ENCODE measurements at regions not wholly inside any gene's neighbourhood (a gene's known extent, or its start where the extent isn't known, plus 50 kb on each side); places are given as distances from the start of the nearest gene placed in this dataset.

- Histone ChIP-seq H3K9me3 (no peaks in the 10 kb centered on the region), H3K27me3 (peaks cover 0 to 10% (median 0%) of the 10 kb centered on the region in 4 donors), H3K4me3 (no peak overlapping the region), H3K4me1 (no peaks in the 10 kb centered on the region), H3K27ac (no peak overlapping the region), H3K36me3 (no peaks in the 10 kb centered on the region)
- TF ChIP-seq, protein P1, sequence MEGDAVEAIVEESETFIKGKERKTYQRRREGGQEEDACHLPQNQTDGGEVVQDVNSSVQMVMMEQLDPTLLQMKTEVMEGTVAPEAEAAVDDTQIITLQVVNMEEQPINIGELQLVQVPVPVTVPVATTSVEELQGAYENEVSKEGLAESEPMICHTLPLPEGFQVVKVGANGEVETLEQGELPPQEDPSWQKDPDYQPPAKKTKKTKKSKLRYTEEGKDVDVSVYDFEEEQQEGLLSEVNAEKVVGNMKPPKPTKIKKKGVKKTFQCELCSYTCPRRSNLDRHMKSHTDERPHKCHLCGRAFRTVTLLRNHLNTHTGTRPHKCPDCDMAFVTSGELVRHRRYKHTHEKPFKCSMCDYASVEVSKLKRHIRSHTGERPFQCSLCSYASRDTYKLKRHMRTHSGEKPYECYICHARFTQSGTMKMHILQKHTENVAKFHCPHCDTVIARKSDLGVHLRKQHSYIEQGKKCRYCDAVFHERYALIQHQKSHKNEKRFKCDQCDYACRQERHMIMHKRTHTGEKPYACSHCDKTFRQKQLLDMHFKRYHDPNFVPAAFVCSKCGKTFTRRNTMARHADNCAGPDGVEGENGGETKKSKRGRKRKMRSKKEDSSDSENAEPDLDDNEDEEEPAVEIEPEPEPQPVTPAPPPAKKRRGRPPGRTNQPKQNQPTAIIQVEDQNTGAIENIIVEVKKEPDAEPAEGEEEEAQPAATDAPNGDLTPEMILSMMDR (IDR thresholded peaks at IDR 0.05) = no peak
- DNase-seq = no peak
- no peak for ATAC-seq (ENCODE audit: low FRiP score in 2 of 2)
- WGBS, 2 donors = 62 to 63% methylated on average over 13 of the region's 13 CpGs
Measured at GRCh38 chr19:31074199-31075125, 274.8 kb downstream of the TSHZ3 start.

- ATAC-seq (ENCODE audit: low FRiP score in 2 of 2) = no peak
- no peaks in the 10 kb centered on the region for H3K4me1 ChIP-seq
- H3K9me3 ChIP-seq = no peaks in the 10 kb centered on the region
- H3K36me3 ChIP-seq = no peaks in the 10 kb centered on the region
- DNase-seq = no peak
- WGBS, 2 donors = 21 to 25% methylated on average over 9 of the region's 9 CpGs
- H3K4me3 ChIP-seq = no peak overlapping the region
- TF ChIP-seq POLR2A (IDR thresholded peaks at IDR 0.05) = no peak
- TF ChIP-seq POLR2AphosphoS5 (IDR thresholded peaks at IDR 0.05) = no peak
- TF ChIP-seq, protein P1 (IDR thresholded peaks at IDR 0.05) = no peak
- TF ChIP-seq EP300 (IDR thresholded peaks at IDR 0.05) = no peak
- H3K27ac ChIP-seq = no peak overlapping the region
- H3K27me3 ChIP-seq = peaks cover 0 to 10% (median 0%) of the 10 kb centered on the region in 4 donors
Measured at GRCh38 chr19:31073485-31074198, 275.6 kb downstream of the TSHZ3 start.

DNA sequence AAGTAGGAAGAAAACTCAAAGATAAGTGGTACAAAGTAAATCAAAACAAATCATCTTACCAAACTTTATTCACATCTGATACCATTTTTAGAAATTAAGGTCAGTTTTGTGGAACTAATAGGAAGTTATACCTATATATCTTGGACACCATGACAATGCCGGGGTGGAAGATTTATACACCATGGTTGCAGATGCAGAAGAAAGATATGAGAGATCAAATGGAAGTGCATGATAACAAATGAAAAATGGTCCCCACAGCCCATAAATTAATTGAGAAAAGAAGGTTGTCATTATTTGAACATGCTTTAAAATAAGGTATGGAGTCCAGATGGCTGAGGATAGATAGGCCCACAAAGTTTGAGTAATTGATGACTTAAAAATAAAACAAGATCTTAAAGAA lies 276.8 kb downstream of the TSHZ3 start:
- TF ChIP-seq POLR2A (IDR thresholded peaks at IDR 0.05) = no peak
- no peak for TF ChIP-seq EP300 (IDR thresholded peaks at IDR 0.05)
- TF ChIP-seq, protein P1 (IDR thresholded peaks at IDR 0.05) = no peak
- TF ChIP-seq POLR2AphosphoS5 (IDR thresholded peaks at IDR 0.05) = no peak
- no peak overlapping the region for H3K27ac ChIP-seq
- H3K27me3 ChIP-seq = peaks cover 0 to 10% (median 0%) of the 10 kb centered on the region in 4 donors
- WGBS, 2 donors = 43 to 47% methylated on average over 1 of the region's 1 CpG
- no peaks in the 10 kb centered on the region for H3K9me3 ChIP-seq
- DNase-seq (no peak), ATAC-seq (ENCODE audit: low FRiP score in 2 of 2) (no peak)
- H3K4me1 ChIP-seq = no peaks in the 10 kb centered on the region
- no peak overlapping the region for H3K4me3 ChIP-seq
- no peaks in the 10 kb centered on the region for H3K36me3 ChIP-seq

- WGBS, 2 donors = 71 to 75% methylated on average over 11 of the region's 11 CpGs
- Histone ChIP-seq H3K4me1 (no peaks in the 10 kb centered on the region), H3K9me3 (no peaks in the 10 kb centered on the region), H3K27me3 (peaks cover 0 to 10% (median 0%) of the 10 kb centered on the region in 4 donors), H3K4me3 (no peak overlapping the region), H3K36me3 (no peaks in the 10 kb centered on the region), H3K27ac (no peak overlapping the region)
- ATAC-seq (ENCODE audit: low FRiP score in 2 of 2) (no peak), DNase-seq (no peak)
- TF ChIP-seq EP300 (IDR thresholded peaks at IDR 0.05) = no peak
- TF ChIP-seq POLR2AphosphoS5 (IDR thresholded peaks at IDR 0.05) = no peak
- TF ChIP-seq POLR2A (IDR thresholded peaks at IDR 0.05) = no peak
- TF ChIP-seq, protein P1 (IDR thresholded peaks at IDR 0.05) = no peak
Measured at GRCh38 chr19:31071136-31071855, 277.9 kb downstream of the TSHZ3 start.
